Head of caudate nucleus (tissue), 42 donors: ENCODE measurements at regions not wholly inside any gene's neighbourhood (a gene's known extent, or its start where the extent isn't known, plus 50 kb on each side); places are given as distances from the start of the nearest gene placed in this dataset.
"Not testable (repeated sequence)": the region's sequence is repeated elsewhere in the genome, so short reads cannot be mapped to it uniquely, and the experiment has no call there.

Experiments used
- DNase-seq, 42 donors: peaks; one replicate each; pipeline versions ENCODE4 v3.0.0 to v3.0.0-alpha.2; 2020 to 2021; ENCODE audit warnings: mixed read lengths in 7 of 42
- intact Hi-C: fragments of 100-400 bp; cut with DNase I; formaldehyde crosslinking; loops from one replicate; pipeline ENCODE4 v1.15.0; 2022

DNA sequence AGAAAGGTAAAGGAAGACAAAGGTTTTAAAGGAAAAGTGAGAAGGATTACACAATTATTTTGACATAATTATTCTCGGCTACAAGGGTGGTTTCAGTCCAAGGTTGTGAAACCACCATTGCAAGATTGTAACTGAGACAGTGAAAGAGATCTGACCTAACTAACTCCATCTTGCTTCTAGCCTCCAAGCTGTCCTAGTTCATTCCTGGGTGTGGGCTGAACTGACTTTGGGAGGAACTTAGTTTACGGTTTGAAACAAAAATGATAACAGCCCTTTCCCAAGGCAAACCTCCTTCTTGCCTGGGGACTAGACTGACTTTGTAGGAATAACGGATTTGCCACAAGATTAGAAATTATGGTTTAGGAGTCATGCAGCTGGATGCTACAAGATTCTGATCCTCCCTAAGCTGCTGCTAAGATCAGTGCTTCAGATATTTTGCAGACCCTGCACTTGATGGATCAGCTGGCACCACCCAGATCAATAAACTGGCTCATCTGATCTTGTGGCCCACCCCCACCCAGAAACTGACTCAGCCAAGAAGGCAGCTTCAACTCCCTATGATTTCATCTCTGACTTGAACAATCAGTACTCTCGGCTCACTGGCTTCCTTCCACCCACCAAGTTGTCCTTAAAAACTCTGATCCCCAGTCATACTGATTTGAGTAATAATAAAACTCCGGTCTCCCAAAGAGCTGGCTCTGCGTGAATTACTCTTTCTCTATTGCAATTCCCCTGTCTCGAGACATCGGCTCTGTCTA lies 57.7 kb upstream of the AADACL2 start:
- intact Hi-C loops, result no loop called here
- DNase-seq, result peak in 36 of 42 donors; percentile 4 to 76 (median 35)

DNA sequence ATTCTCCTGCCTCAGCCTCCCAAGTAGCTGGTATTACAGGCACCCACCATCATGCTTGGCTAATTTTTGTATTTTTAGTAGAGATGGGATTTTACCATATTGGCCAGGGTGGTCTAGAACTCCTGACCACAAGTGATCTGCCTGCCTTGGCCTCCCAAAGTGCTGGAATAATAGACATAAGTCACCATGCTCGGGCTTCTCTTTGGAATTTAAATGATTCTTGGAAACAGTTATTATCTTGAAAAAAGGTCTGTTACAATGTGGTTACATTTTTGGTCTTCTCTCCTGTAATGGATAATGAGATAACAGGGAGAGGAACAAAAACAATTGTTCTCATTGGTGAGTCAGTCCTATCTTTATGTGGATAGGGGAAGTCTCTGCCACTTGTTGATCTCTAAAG lies 59.8 kb upstream of the AADACL2 start:
- intact Hi-C loops, result no loop called here
- no peak for DNase-seq

DNA sequence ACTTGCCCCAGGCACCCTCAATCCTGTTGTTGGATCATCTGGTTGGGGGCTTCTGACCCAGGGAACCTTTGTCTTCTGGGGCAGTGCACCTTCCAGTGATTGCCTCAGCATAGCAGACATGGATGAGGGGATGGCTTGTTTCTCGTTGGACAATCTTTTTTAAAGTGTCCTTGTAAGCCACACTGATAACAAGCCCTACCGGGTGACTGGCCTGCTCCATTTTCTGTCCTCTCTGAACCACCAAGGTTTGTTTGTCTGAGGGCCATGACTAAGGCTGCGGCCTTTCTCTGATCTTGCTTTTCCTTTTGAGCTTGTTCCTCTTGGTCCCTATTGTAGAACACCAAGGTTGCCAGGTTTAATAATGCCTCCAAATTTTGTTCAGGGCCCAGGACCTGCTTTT lies 66.0 kb upstream of the AADACL2 start:
- DNase-seq, result not testable (repeated sequence)
- intact Hi-C loops, result loop anchor here (10.0 kb wide), 1 partner anchor 203 kb away; the partner anchor contains the start of gene IGSF10

DNA sequence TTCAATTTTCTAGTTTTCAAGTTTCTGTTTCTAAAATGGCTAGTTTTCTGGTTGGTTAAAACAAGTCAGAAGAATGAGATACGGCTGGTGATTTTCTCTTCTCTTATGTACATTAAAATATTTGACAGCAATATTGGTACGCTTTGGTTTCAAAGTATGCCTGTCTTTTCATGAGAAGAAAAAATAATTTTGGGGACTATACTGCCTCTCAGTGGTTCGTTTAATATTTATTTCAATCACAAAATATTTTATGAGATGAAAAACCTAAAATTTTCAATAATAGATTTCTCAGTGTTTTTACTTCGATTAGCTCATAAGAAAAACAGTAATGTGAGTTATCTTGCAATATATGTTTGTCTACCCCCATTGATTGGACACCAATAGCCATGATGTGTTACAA lies 72.8 kb upstream of the AADACL2 start:
- no peak for DNase-seq
- intact Hi-C loops, result loop anchor here (10.0 kb wide), 1 partner anchor 196 kb away; the partner anchor contains the start of gene IGSF10

DNA sequence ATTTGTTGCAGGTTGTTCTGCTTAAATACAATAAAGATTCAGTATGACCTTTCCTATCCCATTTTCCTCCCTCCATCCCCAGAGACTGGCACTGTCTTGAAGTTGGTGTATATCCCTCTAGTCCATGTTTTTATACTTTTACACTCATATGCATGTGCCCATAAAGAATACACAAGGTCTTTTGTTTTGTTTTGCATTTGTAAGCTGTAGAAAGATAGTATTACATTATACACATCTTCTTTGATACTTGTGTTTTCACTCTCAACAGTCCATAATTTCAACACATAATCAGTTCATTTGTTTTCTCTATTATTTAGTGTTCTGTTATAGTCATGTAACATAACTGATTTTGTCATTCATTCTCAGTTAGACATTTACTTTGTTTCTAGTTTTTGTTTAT lies 88.7 kb upstream of the AADACL2 start:
- intact Hi-C loops, result no loop called here
- no peak for DNase-seq

DNA sequence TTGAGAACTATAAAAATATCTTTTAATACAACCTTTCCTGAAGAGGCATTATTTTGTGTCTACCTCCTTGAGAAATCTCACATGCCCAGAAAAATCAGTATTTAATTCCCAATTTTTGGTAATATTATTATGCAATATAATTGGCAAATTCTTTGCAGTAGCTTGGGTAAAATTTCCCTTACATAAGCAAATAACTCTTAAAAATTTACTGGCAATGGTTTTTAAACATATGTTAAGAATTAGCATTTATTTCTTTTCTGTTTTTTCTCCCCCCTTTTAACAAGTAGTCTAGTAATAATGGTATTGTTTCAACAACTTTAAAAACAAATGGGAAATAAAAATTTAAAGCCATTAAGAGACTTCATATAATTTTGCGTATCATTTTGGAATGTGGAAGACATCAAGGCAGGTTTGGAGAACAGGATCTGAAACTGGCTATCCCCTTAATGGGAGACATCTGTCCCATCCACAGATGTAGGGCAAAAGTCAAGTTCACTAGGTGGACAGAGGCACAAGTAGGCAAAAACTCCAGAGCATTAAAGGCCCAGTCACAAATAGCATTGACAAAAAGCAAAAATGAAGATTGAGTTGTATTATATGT lies 89.6 kb upstream of the AADACL2 start:
- DNase-seq, result no peak
- intact Hi-C loops, result no loop called here

DNA sequence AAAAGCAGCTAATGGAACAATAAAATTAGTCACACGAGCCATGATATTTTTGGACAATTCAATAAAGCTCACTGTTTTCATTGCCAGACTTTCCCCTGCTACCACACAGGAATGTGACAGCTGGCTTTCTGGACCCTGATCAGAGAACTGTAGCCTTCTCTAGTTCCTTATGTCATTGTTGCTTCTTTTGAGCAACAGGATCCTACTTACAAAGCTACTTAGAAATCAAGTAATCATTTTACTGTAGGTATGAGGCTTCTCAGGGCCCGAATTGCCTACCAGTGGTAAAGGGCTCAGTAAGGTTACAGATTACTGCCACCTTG lies 94.3 kb upstream of the AADACL2 start:
- intact Hi-C loops, result no loop called here
- no peak for DNase-seq

DNA sequence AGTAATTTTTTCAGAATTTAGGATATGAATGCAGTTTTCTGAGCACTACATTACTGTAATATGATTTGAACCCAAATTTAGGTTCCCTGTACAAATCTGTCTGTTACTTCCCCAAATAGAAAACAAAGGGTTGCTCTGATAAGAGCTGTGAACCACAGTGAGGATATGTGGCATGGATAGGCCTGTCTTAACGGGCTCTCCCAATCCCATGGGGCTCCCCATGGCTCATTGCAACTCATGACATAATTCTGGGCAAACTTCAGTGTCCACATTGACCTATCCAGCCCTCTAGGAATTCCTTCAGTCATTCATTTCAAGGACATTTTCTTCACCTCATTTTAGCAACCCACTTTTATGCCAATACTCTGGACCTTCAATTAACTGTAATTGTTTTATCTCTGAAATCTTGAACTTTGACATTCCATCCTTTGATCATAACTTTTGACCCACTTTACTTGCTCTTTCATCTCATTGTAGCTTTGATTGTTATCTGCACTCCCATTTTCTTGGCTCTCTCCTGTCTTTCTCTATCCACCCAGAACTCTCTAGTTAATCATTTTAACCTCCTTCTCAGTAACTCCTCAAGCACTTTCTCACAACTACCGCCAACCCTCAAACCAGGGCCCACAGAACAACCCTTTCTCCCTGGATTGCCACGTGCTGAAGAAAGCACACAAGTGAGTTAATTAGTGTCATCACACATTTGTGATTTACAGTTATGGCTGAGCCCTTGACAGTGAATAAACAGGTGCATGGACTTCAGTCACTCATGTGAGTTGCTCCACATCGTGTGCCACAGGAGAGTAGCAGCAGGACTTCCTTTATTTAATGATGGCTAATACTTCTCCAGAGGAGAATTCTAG lies 94.9 kb upstream of the AADACL2 start:
- DNase-seq, result no peak
- intact Hi-C loops, result no loop called here

DNA sequence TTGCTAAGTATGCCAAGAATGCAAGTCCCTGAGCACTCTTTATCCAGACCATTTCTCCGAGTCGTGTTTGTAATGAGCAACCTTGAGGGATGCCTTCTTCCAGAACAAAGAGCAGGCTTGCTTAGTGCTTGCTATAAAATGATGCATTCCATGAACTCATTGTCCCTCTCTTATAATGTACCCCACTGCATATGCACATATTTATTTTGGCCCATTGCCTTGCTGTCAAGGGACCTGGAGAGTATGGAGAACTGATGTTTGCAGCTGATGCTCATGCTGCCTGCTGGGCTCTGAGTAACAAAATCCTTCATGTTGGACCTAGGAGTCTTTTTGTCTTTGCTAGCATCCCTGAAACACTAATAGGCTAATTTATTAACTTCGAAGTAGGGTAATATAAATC lies 97.8 kb upstream of the AADACL2 start:
- no peak for DNase-seq

DNA sequence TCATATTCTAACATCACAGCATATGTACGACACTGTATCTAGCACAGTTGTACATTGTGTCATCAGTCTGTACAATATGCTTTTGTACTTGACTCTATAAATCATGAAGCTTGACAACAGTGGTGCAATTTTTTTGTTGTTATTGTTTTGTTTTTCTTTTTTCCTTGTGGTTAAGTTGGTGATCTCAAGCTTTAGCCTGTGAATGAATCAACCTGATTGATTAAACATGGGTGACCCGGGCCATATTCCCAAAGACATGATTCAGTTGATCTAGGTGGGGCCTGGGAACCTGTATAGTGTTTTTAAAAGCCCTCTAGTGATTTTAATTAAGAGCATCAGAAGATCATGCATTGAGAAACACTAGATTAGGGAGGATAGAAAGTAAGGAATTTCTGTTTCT lies 101.8 kb upstream of the AADACL2 start:
- no peak for DNase-seq
- intact Hi-C loops, result no loop called here

More for the DNA sequence above, 97.8 kb upstream of the AADACL2 start:
- intact Hi-C loops, result no loop called here

DNA sequence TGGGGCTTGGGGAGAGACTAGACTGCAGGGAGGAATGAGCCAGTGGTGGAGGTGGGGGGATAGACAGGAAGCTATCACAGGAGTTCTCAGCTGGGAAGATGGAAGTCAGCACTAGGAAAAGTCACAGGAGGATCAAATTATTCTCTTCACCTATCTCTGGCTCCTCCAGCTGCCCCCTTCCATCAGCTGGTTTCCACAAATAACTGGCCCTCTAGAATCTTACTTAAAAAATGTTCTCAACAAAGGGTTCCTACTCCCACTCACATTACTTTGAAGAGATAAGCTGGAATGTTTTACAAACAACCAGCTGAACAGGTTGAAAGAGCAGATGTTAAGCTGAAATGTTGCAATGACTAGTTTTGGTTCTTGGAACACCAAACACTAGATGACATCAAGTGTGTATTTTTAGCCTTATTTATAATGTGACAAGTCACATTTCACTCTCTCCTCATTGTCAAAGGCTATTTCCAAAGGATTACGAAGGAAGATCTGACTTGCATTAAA lies 102.7 kb upstream of the AADACL2 start:
- no peak for DNase-seq
- intact Hi-C loops, result no loop called here

DNA sequence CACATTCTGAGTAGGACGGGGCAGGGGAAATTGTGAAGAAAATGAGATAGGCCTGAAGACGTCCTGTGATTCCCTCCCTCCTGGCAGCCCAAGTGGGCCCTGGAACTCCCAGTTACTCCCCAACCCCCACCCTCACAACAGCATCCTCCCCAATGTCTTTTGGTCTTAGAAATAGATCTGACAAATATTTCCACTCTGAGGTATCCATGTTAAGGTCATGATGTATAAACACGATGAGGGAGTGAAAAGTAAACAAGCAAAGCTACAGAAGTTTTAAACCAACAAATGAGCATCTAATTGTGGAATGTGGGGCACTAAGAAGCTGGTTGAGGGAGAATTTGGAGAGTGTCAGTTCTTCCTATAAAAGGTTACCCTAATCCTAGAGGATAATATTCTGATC lies 103.7 kb upstream of the AADACL2 start:
- intact Hi-C loops, result no loop called here
- DNase-seq, result no peak

DNA sequence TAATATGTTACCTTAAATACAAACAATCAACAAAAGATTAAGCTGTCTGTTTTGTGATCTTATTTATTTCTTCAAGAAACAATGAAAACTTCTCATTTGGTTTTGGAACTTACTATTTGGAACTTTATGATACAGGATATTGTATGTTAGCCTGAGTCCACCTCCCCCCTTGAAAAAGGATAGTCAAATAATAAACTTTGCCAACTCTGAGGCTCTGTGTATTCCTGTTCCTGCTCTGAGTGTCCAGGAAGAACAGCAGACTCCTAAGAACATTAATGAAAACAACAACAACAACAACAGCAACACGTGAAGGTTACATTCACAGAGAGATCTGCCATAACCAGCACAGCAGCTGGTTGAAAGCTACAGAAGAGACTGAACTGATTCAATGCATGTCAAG lies 108.1 kb upstream of the AADACL2 start:
- no peak for DNase-seq
- intact Hi-C loops, result no loop called here

DNA sequence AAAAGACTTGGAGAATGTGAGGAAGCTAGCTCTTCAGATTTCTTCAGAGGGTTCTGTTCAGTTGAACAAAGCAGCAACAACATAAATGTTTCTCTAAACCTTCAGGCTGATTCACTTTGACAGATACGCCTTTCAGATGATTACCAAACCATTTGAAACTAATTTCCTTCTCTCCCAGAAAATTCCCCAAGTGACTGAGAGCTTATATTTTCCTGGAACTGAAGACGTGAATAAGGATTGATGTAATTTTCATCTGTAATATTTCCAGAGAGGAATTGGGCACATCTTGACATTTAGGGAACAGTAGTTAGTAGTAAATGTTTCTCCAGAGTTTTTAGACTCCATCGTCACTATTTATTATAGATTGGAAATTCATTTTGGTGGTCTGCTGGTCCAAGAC lies 108.6 kb upstream of the AADACL2 start:
- no peak for DNase-seq
- intact Hi-C loops, result no loop called here

DNA sequence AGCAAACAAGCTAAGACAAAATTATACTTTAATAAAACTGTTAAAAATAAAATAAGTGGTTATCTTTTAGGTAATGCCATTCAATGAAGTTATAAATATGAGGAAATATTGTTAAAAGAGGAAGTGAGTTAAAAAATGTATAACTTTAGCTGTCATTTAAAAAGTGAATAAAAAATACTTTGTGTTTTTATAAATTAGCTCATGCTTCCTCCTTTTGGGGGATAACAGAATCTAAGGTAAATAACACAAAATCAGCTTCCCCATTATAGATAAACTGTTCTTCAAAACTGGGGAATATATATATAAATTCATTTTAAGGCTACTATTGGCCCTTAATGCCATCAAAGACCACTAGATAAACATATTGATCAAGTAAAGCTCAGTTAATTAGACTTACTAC lies 113.7 kb upstream of the AADACL2 start:
- DNase-seq, result no peak
- intact Hi-C loops, result no loop called here

DNA sequence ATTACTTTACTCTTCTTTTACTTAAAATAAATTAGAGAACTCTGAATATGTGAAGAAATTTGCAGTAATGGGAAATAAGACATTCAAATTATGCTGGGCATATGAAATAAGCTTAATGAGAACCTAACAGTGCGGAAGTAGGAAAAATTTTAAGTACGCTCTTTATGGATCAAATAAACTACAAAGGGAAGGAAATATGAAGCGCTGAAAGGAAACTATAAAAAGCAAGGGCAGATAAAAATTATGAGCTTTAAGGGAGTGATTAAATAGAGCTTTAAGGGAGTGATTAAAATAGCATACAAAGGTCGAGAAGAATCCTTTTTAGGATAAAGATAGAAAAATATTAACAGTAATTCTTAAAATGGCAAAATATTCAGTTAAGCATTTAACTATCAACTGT lies 118.3 kb upstream of the AADACL2 start:
- intact Hi-C loops, result no loop called here
- DNase-seq, result no peak

DNA sequence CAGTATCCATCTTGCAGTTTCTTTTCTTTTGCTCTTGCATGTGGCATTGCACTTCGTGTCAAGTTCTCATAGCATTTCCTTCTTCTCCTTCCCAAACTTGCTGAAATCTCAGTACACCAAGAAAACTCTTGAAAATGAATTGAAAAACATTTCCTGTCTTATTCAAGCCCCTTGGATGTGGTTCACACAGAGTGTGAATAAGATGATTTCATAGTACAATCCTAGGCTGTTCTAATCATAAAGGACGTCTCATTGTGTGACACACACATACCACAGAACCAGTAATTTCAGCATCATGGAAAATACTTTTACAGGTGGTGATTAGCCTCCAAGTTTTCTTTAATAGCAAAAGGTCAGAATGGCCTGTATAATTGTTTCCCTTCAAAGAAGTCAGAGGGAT lies 121.6 kb upstream of the AADACL2 start:
- DNase-seq, result no peak
- intact Hi-C loops, result no loop called here

DNA sequence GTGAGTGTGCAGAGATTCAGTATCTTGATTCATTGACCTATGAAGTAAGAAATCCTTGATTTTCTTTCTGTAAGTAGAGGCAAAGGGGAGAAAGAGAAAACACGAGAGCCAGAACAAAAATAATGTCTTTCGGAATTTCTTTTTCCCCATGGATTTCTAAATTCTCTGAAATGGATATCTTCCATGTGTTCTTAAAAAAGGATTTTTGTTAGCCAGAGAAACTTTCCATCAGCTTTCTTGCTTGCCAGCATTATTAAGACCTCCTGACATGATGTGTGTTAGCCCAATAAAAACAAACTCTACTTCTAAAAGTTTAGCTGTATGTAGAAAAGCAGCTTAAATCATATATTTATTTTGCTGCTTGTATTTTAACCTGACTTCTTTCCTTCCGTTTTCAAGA lies 122.3 kb upstream of the AADACL2 start:
- intact Hi-C loops, result no loop called here
- no peak for DNase-seq

DNA sequence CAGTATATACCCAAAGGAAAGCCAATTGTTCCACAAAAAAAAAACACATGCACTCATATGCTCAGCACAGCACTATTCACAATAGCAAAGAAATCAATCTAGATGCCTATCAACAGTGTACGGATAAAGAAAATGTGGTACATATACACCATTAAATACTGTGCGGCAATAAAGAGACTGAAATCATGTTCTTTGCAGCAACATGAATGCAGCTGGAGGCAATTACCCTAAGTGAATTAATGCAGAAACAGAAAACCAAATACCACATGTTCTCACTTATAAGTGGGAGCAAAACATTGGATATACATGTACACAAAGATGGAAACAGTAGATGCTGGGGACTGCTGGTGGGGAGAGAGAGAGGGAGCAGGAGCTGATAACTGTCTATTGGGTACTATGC lies 124.2 kb upstream of the AADACL2 start:
- intact Hi-C loops, result no loop called here
- no peak for DNase-seq

DNA sequence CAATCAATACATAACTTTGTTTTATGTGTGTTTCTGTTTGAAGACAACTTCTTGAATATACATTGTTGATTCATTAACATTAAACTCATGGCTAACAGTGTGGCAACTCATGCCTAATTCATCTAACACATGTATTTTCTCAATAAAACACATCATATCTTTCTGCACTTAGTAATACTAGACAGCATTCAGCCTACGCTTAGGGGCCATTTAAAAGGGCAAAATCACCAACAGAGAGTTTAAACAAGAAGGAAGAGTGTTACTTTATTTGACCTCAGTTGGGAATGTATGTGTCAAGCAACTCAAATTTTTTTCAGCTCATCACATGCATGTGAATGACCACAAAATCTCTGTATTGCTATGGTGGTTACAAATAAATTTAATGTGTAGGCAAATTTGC lies 128.8 kb upstream of the AADACL2 start:
- intact Hi-C loops, result no loop called here
- no peak for DNase-seq
